K562 (cell line): ENCODE measurements at regions not wholly inside any gene's neighbourhood (a gene's known extent, or its start where the extent isn't known, plus 50 kb on each side); places are given as distances from the start of the nearest gene placed in this dataset.
A peak's percentile ranks its signal among the peaks of the same experiment; 100 is the strongest.

ENCODE experiments used
- ATAC-seq: fragments of 200-7000 bp; cut with Tn5 transposase; 3 replicates; pipeline ENCODE4 v1.9.1; 2020; ENCODE audit warnings: moderate library complexity
- BruUV-seq: library from RNA; stranded (reverse); fragments of 400-500 nt; replicated peaks from 2 replicates; lab custom pipeline; 2021; lab: Mats Ljungman, UMichigan
- CTCF ChIA-PET: fragments of 300-600 bp; formaldehyde crosslinking; extraction: SDS; loops from one replicate; lab custom pipeline; 2021; ENCODE audit warnings: low intra/inter-chr PET ratio; lab: Yijun Ruan, JAX
- POLR2A ChIA-PET: fragments of 300-600, 350-650 bp; sonication (Branson Sonifier 250); formaldehyde crosslinking; extraction: SDS; loops from one replicate; lab custom pipeline; 2021; ENCODE audit warnings: antibody characterized with exemption, inconsistent platforms; lab: Yijun Ruan, JAX
- DNase-seq, 4 experiments: peaks; one replicate each; pipeline versions ENCODE4 v3.0.0 to v3.0.0-alpha.2; 2011 to 2018; ENCODE audit warnings: low spot score in 3 of 4, mixed read lengths in 3 of 4; ENCODE audit errors: extremely low read depth in 1 of 4
- FAIRE-seq: peaks from 2 replicates; lab custom pipeline; 2011; peaks lifted over from hg19 to GRCh38; lab: Jason Lieb, UNC
- H2AFZ ChIP-seq: 2 replicates; pipeline ENCODE4 v1.6.0; 2011; ENCODE audit warnings: low read depth, low read length, control low read depth, inconsistent platforms
- H3K27ac ChIP-seq: fragments of 200-600 bp; 3 replicates; pipeline ENCODE4 v1.8.0; 2011; ENCODE audit warnings: low read depth, mild to moderate bottlenecking, control low read depth, inconsistent platforms, low read length, moderate library complexity, mixed read lengths; ENCODE audit errors: extremely low read depth
- H3K27me3 ChIP-seq, 2 experiments: fragments of 300-600 bp in 1 of 2; 2 replicates in 1 of 2; 3 replicates in 1 of 2; pipeline versions ENCODE4 v1.6.0 to v1.8.0; 2011; ENCODE audit warnings: inconsistent platforms in 2 of 2, low read length in 2 of 2, mild to moderate bottlenecking in 1 of 2, mixed read lengths in 1 of 2, moderate library complexity in 1 of 2; ENCODE audit not compliant: control insufficient read depth in 2 of 2, insufficient read depth in 2 of 2
- H3K36me3 ChIP-seq: fragments of 300-600 bp; 3 replicates; pipeline ENCODE4 v1.8.0; 2011; ENCODE audit warnings: mild to moderate bottlenecking, low read length, inconsistent platforms; ENCODE audit not compliant: control insufficient read depth, insufficient read depth
- H3K4me1 ChIP-seq, 2 experiments: fragments of 200-600 bp in 1 of 2; replicated peaks in 1 of 2; 2 replicates in 1 of 2; 3 replicates in 1 of 2; pipeline versions ENCODE4 v1.5.1 to v1.8.0; 2011; ENCODE audit warnings: inconsistent platforms in 2 of 2, low read length in 2 of 2, mild to moderate bottlenecking in 1 of 2, mixed read lengths in 1 of 2, moderate library complexity in 1 of 2; ENCODE audit not compliant: control insufficient read depth in 2 of 2, insufficient read depth in 2 of 2
- H3K4me2 ChIP-seq: 2 replicates; pipeline ENCODE4 v1.6.1; 2011; ENCODE audit warnings: low read length, control low read depth, inconsistent platforms, mixed read lengths; ENCODE audit not compliant: insufficient read depth
- H3K4me3 ChIP-seq: fragments of 200-600 bp; sonication (generic), shearing (Covaris generic); 2 replicates; pipeline ENCODE4 v1.5.1; 2016; ENCODE audit warnings: control low read depth, inconsistent platforms
- H3K79me2 ChIP-seq: fragments of 200-600 bp; 3 replicates; pipeline ENCODE4 v1.8.0; 2011; ENCODE audit warnings: low read length, inconsistent platforms; ENCODE audit not compliant: control insufficient read depth, insufficient read depth
- H3K9ac ChIP-seq, 2 experiments: 2 replicates each; pipeline versions ENCODE4 v1.6.0 to v1.6.1; 2011; ENCODE audit warnings: low read depth in 2 of 2, low read length in 2 of 2, control low read depth in 1 of 2, inconsistent platforms in 1 of 2, mild to moderate bottlenecking in 1 of 2, mixed read lengths in 1 of 2; ENCODE audit not compliant: insufficient read depth in 1 of 2
- H3K9me1 ChIP-seq: one replicate; pipeline ENCODE4 v1.6.0; 2011; ENCODE audit warnings: inconsistent platforms, mild to moderate bottlenecking, low read length, moderate library complexity; ENCODE audit not compliant: control insufficient read depth, insufficient read depth
- H3K9me3 ChIP-seq: replicated peaks from 2 replicates; pipeline ENCODE4 v1.5.1; 2011; ENCODE audit warnings: low read depth, low read length, inconsistent platforms; ENCODE audit not compliant: control insufficient read depth, insufficient read depth
- H4K20me1 ChIP-seq: replicated peaks from 2 replicates; pipeline ENCODE4 v1.6.1; 2011; ENCODE audit warnings: low read length, inconsistent platforms, mixed read lengths; ENCODE audit not compliant: control insufficient read depth, insufficient read depth
- CREB3L1 ChIP-seq: fragments of 450-650 bp; IDR thresholded peaks from 2 replicates; pipeline ENCODE4 v1.6.1; 2014; ENCODE audit warnings: low read depth, mild to moderate bottlenecking, moderate library complexity, borderline replicate concordance
- DIDO1 ChIP-seq: fragments of 450-650 bp; IDR thresholded peaks from 2 replicates; pipeline ENCODE4 v1.6.1; 2016; ENCODE audit warnings: low read depth, missing biosample characterization, missing genetic modification characterization
- ELF2 ChIP-seq: fragments of 250-450 bp; sonication (Bioruptor Pico); IDR thresholded peaks from 2 replicates; pipeline ENCODE4 v1.5.0; 2021; ENCODE audit warnings: mild to moderate bottlenecking
- MEIS2 ChIP-seq: fragments of 450-650 bp; IDR thresholded peaks from 2 replicates; pipeline ENCODE4 v1.6.1; 2014; ENCODE audit warnings: mild to moderate bottlenecking; ENCODE audit not compliant: partially characterized antibody
- MYC ChIP-seq, 2 experiments: fragments of 250-450 bp in 1 of 2; sonication (Bioruptor Pico) in 1 of 2; IDR thresholded peaks; 2 replicates each; pipeline versions ENCODE4 v1.5.1 to v1.6.1; 2012 to 2021; ENCODE audit warnings: low read depth in 2 of 2, borderline replicate concordance in 1 of 2, improper control_type of control experiment in 1 of 2, low read length in 1 of 2, mild to moderate bottlenecking in 1 of 2, moderate library complexity in 1 of 2
- PBX2 ChIP-seq, 2 experiments: IDR thresholded peaks in 1 of 2; conservative IDR thresholded peaks in 1 of 2; 2 replicates each; pipeline ENCODE4 v1.6.1; 2016; ENCODE audit warnings: low read depth in 2 of 2, mild to moderate bottlenecking in 1 of 2, missing compliant biosample characterization in 1 of 2, missing genetic modification characterization in 1 of 2, moderate library complexity in 1 of 2
- POLR2H ChIP-seq: IDR thresholded peaks from 2 replicates; pipeline ENCODE4 v1.6.1; 2016; ENCODE audit warnings: missing genetic modification characterization, low read depth, mild to moderate bottlenecking, control low read depth, missing compliant biosample characterization, moderate library complexity
- STAT5A ChIP-seq: IDR thresholded peaks from 2 replicates; pipeline ENCODE4 v1.6.1; 2012; ENCODE audit warnings: low read length, inconsistent platforms, borderline replicate concordance
- TEAD2 ChIP-seq: fragments of 450-650 bp; IDR thresholded peaks from 2 replicates; pipeline ENCODE4 v1.6.1; 2016; ENCODE audit warnings: missing genetic modification characterization, control low read depth, missing compliant biosample characterization
- ZNF143 ChIP-seq: sonication (generic); formaldehyde crosslinking; IDR thresholded peaks from 2 replicates; pipeline ENCODE4 v1.9.0; 2022; ENCODE audit warnings: mild to moderate bottlenecking, missing genetic modification reagents
- WGBS: fragments of 100-300 bp; shearing (Covaris generic); methylation state at CpG from one replicate; pipeline ENCODE4 v1.1.6; 2016; ENCODE audit warnings: low coverage, mixed read lengths; ENCODE audit not compliant: insufficient coverage; ENCODE audit errors: missing lambda C conversion rate; 5-methylcytosine and 5-hydroxymethylcytosine counted together
- in situ Hi-C: fragments of 300-500 bp; cut with MboI; formaldehyde crosslinking; loops from 4 replicates; pipeline ENCODE4 v1.15.0; 2018; ENCODE audit warnings: inconsistent platforms, mixed read lengths
- intact Hi-C: fragments of 100-400 bp; cut with micrococcal nuclease; formaldehyde crosslinking; loops from 2 replicates; pipeline ENCODE4 v1.14.2; 2022
- TF ChIP-seq, protein P1 (sequence below): IDR thresholded peaks from 3 replicates; pipeline ENCODE4 v1.6.1; 2011; ENCODE audit warnings: borderline replicate concordance, mild to moderate bottlenecking, moderate library complexity; ENCODE audit not compliant: insufficient read length; ENCODE audit errors: extremely low read depth

DNA sequence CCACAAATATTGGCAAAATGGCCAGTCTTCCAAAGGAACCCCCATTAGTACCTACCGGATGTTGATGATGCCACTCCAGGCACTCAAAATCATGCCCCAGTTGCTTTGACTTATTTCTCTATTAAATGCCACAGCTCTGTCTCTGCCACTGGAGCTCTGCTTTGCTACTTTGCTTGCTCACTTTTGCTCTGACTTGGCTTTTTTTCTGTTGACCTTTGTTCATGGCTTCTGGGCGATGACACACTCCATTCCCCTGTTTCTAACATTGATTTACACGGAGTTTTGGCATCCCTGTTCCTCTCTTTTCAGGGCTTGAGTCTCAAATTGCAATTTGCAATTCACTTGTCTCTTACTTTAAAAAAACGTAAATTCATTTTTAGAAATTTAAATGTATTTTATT lies 217.1 kb upstream of the SPRY2 start (continued):
- TF ChIP-seq, protein P1, sequence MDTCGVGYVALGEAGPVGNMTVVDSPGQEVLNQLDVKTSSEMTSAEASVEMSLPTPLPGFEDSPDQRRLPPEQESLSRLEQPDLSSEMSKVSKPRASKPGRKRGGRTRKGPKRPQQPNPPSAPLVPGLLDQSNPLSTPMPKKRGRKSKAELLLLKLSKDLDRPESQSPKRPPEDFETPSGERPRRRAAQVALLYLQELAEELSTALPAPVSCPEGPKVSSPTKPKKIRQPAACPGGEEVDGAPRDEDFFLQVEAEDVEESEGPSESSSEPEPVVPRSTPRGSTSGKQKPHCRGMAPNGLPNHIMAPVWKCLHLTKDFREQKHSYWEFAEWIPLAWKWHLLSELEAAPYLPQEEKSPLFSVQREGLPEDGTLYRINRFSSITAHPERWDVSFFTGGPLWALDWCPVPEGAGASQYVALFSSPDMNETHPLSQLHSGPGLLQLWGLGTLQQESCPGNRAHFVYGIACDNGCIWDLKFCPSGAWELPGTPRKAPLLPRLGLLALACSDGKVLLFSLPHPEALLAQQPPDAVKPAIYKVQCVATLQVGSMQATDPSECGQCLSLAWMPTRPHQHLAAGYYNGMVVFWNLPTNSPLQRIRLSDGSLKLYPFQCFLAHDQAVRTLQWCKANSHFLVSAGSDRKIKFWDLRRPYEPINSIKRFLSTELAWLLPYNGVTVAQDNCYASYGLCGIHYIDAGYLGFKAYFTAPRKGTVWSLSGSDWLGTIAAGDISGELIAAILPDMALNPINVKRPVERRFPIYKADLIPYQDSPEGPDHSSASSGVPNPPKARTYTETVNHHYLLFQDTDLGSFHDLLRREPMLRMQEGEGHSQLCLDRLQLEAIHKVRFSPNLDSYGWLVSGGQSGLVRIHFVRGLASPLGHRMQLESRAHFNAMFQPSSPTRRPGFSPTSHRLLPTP, result no peak
- TF ChIP-seq ZNF143 (CRISPR knock-in tag), result no peak

DNA sequence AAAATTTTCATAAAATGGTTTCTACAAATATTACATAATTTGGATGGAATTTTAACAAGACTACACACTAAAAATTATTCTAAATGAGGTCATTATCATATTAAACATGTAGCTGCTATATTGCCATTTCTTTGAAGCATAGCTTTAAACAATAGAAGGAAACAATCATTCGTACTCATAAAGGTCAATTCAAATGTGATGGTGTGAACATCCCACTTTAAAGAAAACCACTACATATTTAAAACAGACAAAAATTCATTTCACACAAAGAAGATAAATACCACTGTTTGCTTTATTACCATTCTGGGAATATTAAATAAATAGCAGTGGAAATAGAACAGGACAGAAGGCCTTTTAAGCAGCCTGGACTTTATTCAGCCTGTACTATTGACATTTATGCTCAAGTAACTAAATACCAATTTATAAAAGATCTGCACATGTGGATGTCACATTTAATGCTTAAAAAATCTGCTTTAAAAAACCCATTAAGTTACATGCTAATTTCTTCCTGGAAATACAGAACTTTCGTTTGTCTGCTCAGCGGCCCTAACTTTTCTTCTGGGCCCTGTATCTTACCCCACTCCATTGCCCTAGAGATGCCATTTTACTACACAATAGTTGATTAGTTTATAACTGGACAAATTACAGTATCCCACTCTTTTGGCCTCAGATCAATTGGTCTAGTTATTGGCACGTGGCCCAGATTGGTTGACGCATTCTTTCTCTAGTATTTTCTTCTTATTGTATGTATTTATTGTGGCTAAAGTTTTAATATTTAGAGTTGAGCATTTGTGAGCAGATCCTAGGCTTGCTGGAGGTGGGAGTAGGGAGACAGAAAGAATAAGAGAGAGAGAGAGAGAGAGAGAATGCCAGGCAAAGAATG lies 215.1 kb upstream of the SPRY2 start:
- no peak for FAIRE-seq
- no peaks in the 10 kb centered on the region for H3K9me3 ChIP-seq
- in situ Hi-C loops (no loop called here), intact Hi-C loops (no loop called here)
- peak; percentile 8 to 35 (median 28) for DNase-seq
- 4% methylated on average over 5 of the region's 5 CpGs for WGBS
- no TSS peak for BruUV-seq
- H3K9ac ChIP-seq, result no peak overlapping the region
- no peak for ATAC-seq
- H2AFZ ChIP-seq, result no peak overlapping the region
- no peak overlapping the region for H3K27ac ChIP-seq
- no peaks in the 10 kb centered on the region for H3K9me1 ChIP-seq
- H4K20me1 ChIP-seq, result no peaks in the 10 kb centered on the region
- H3K4me2 ChIP-seq, result no peak overlapping the region
- CTCF ChIA-PET, result no interaction called here
- H3K27me3 ChIP-seq, result peaks cover 6 to 13% of the 10 kb centered on the region in 2 experiments
- H3K4me3 ChIP-seq, result no peak overlapping the region
- POLR2A ChIA-PET, result no interaction called here
- H3K36me3 ChIP-seq, result no peaks in the 10 kb centered on the region
- no peaks in the 10 kb centered on the region for H3K4me1 ChIP-seq
- no peaks in the 10 kb centered on the region for H3K79me2 ChIP-seq
- TF ChIP-seq TEAD2 (no peak), DIDO1 (tag) (no peak), STAT5A (peak; percentile 20; the same call in 1 of the 2 replicates), ELF2 (CRISPR knock-in tag) (no peak), MYC (IDR thresholded peaks at IDR 0.05; ENCODE audit: low read depth, low read length) (no peak), MYC (CRISPR knock-in tag; IDR thresholded peaks at IDR 0.05; ENCODE audit: borderline replicate concordance, low read depth) (no peak), PBX2 (CRISPR knock-in tag; IDR thresholded peaks at IDR 0.05; ENCODE audit: low read depth) (no peak), PBX2 (tag; conservative IDR thresholded peaks at IDR 0.05; ENCODE audit: low read depth) (no peak), POLR2H (tag) (peak; percentile 37; the same call in 1 of the 2 replicates), CREB3L1 (no peak), MEIS2 (no peak)
